IMR-90 (cell line): ENCODE measurements at regions not wholly inside any gene's neighbourhood (a gene's known extent, or its start where the extent isn't known, plus 50 kb on each side); places are given as distances from the start of the nearest gene placed in this dataset.

Experiments
- ATAC-seq: fragments of 200-7000 bp; cut with Tn5 transposase; 2 replicates; pipeline ENCODE4 v1.9.1; 2020; ENCODE audit warnings: low read depth, mild to moderate bottlenecking, moderate library complexity
- BruUV-seq: library from RNA; stranded (reverse); fragments of 400-500 nt; replicated peaks from 2 replicates; lab custom pipeline; 2021; lab: Mats Ljungman, UMichigan
- CTCF ChIA-PET: fragments of 300-600 bp; formaldehyde crosslinking; extraction: SDS; loops from one replicate; lab custom pipeline; 2021; ENCODE audit warnings: antibody characterized with exemption; lab: Yijun Ruan, JAX
- POLR2A ChIA-PET: fragments of 300-600 bp; sonication (Branson Sonifier 250); formaldehyde crosslinking; loops from one replicate; lab custom pipeline; 2022; ENCODE audit warnings: antibody characterized with exemption; ENCODE audit not compliant: unreplicated experiment; lab: Charles Lee
- DNase-seq: peaks from one replicate; pipeline ENCODE4 v3.0.0; 2013
- H2AFZ ChIP-seq: replicated peaks from 2 replicates; pipeline ENCODE3; 2013; ENCODE audit warnings: low read length, mild to moderate bottlenecking; ENCODE audit not compliant: poor library complexity
- H2AK5ac ChIP-seq: 2 replicates; pipeline ENCODE4 v1.6.1; 2013; ENCODE audit warnings: low read depth, low read length, inconsistent platforms
- H2AK9ac ChIP-seq: replicated peaks from 2 replicates; pipeline ENCODE3; 2013; ENCODE audit warnings: mild to moderate bottlenecking, low read depth, low read length, moderate library complexity; ENCODE audit not compliant: poor library complexity
- H2BK120ac ChIP-seq: 2 replicates; pipeline ENCODE4 v1.6.1; 2013; ENCODE audit warnings: low read depth, low read length, inconsistent platforms
- H2BK15ac ChIP-seq: 3 replicates; pipeline ENCODE4 v1.6.1; 2013; ENCODE audit warnings: low read depth, low read length, inconsistent platforms
- H2BK20ac ChIP-seq: 2 replicates; pipeline ENCODE4 v1.6.1; 2013; ENCODE audit warnings: low read depth, mild to moderate bottlenecking, inconsistent platforms, low read length, moderate library complexity
- H2BK5ac ChIP-seq: 2 replicates; pipeline ENCODE4 v1.6.1; 2013; ENCODE audit warnings: mild to moderate bottlenecking, low read depth, low read length, inconsistent platforms; ENCODE audit not compliant: poor library complexity, severe bottlenecking
- H3K14ac ChIP-seq: replicated peaks from 2 replicates; pipeline ENCODE4 v1.6.1; 2013; ENCODE audit warnings: low read depth, low read length, inconsistent platforms
- H3K18ac ChIP-seq: 2 replicates; pipeline ENCODE4 v1.6.1; 2013; ENCODE audit warnings: low read depth, low read length, control low read depth
- H3K23ac ChIP-seq: 2 replicates; pipeline ENCODE4 v1.6.1; 2013; ENCODE audit warnings: low read depth, low read length, inconsistent platforms
- H3K27ac ChIP-seq: 2 replicates; pipeline ENCODE4 v1.5.1; 2013; ENCODE audit warnings: mild to moderate bottlenecking, control low read depth, low read length; ENCODE audit not compliant: insufficient read depth
- H3K27me3 ChIP-seq: 2 replicates; pipeline ENCODE4 v1.6.1; 2013; ENCODE audit warnings: low read length; ENCODE audit not compliant: control insufficient read depth, insufficient read depth
- H3K36me3 ChIP-seq: 2 replicates; pipeline ENCODE4 v1.6.1; 2013; ENCODE audit warnings: low read length, mixed read lengths; ENCODE audit not compliant: control insufficient read depth, insufficient read depth
- H3K4ac ChIP-seq: 2 replicates; pipeline ENCODE4 v1.6.1; 2013; ENCODE audit warnings: low read depth, low read length, inconsistent platforms
- H3K4me1 ChIP-seq: 2 replicates; pipeline ENCODE4 v1.6.1; 2013; ENCODE audit warnings: low read length, mixed read lengths; ENCODE audit not compliant: control insufficient read depth, insufficient read depth
- H3K4me2 ChIP-seq: 2 replicates; pipeline ENCODE4 v1.6.1; 2013; ENCODE audit warnings: low read depth, mild to moderate bottlenecking, control low read depth, low read length, moderate library complexity
- H3K4me3 ChIP-seq: 2 replicates; pipeline ENCODE4 v1.5.1; 2013; ENCODE audit warnings: low read depth, mild to moderate bottlenecking, control low read depth, low read length, moderate library complexity; ENCODE audit not compliant: insufficient read depth
- H3K56ac ChIP-seq: 2 replicates; pipeline ENCODE4 v1.6.1; 2013; ENCODE audit warnings: low read length, inconsistent platforms; ENCODE audit not compliant: insufficient read depth; ENCODE audit errors: extremely low read depth
- H3K79me1 ChIP-seq, 2 experiments: 2 replicates each; pipeline ENCODE4 v1.6.1; 2013; ENCODE audit warnings: low read length in 2 of 2, inconsistent platforms in 1 of 2, low read depth in 1 of 2
- H3K9ac ChIP-seq: 2 replicates; pipeline ENCODE4 v1.6.1; 2013; ENCODE audit warnings: low read depth, low read length, control low read depth
- H3K9me1 ChIP-seq: 2 replicates; pipeline ENCODE4 v1.6.1; 2013; ENCODE audit warnings: low read length, inconsistent platforms; ENCODE audit not compliant: insufficient read depth
- H3K9me3 ChIP-seq: 2 replicates; pipeline ENCODE4 v1.6.1; 2013; ENCODE audit warnings: low read length; ENCODE audit not compliant: control insufficient read depth, insufficient read depth
- H4K20me1 ChIP-seq: 2 replicates; pipeline ENCODE4 v1.6.1; 2013; ENCODE audit warnings: low read length, inconsistent platforms; ENCODE audit not compliant: insufficient read depth
- H4K5ac ChIP-seq: 2 replicates; pipeline ENCODE4 v1.6.1; 2013; ENCODE audit warnings: mild to moderate bottlenecking, low read depth, low read length, control low read depth
- H4K8ac ChIP-seq, 2 experiments: 2 replicates each; pipeline ENCODE4 v1.6.1; 2013; ENCODE audit warnings: low read depth in 2 of 2, low read length in 2 of 2, control low read depth in 1 of 2, inconsistent platforms in 1 of 2
- H4K91ac ChIP-seq: 2 replicates; pipeline ENCODE4 v1.6.1; 2013; ENCODE audit warnings: low read depth, low read length, inconsistent platforms; ENCODE audit not compliant: insufficient read depth
- CEBPB ChIP-seq: IDR thresholded peaks from 2 replicates; pipeline ENCODE4 v1.6.1; 2012; ENCODE audit warnings: low read depth, low read length, improper control_type of control experiment
- FOS ChIP-seq: fragments of 150-350 bp; IDR thresholded peaks from 2 replicates; pipeline ENCODE4 v1.6.1; 2016; ENCODE audit warnings: low read depth, low read length
- MAZ ChIP-seq: IDR thresholded peaks from 2 replicates; pipeline ENCODE4 v1.6.1; 2012; ENCODE audit warnings: low read depth, mild to moderate bottlenecking, low read length, improper control_type of control experiment, moderate library complexity, borderline replicate concordance
- MXI1 ChIP-seq: IDR thresholded peaks from 2 replicates; pipeline ENCODE4 v1.6.1; 2012; ENCODE audit warnings: low read depth, mild to moderate bottlenecking, low read length, moderate library complexity, borderline replicate concordance
- RCOR1 ChIP-seq: IDR thresholded peaks from 2 replicates; pipeline ENCODE4 v1.6.1; 2012; ENCODE audit warnings: mild to moderate bottlenecking, low read length, improper control_type of control experiment; ENCODE audit not compliant: insufficient replicate concordance
- RFX5 ChIP-seq: IDR thresholded peaks from 2 replicates; pipeline ENCODE4 v1.8.0; 2012; ENCODE audit warnings: low read depth, mild to moderate bottlenecking, low read length, moderate library complexity
- SMC3 ChIP-seq: fragments of 150-350 bp; IDR thresholded peaks from 2 replicates; pipeline ENCODE4 v1.6.1; 2016; ENCODE audit warnings: low read depth, mild to moderate bottlenecking, antibody characterized with exemption, low read length, moderate library complexity
- USF2 ChIP-seq: fragments of 150-350 bp; IDR thresholded peaks from 2 replicates; pipeline ENCODE4 v1.6.1; 2017; ENCODE audit warnings: mild to moderate bottlenecking, antibody characterized with exemption, low read length, low read depth
- WGBS, 2 experiments: methylation state at CpG; one replicate each; pipeline versions ENCODE4 v1.1.5 to v1.1.7; 2013; ENCODE audit warnings: missing lambda C conversion rate in 2 of 2; ENCODE audit not compliant: insufficient read length in 1 of 2; ENCODE audit errors: extremely low coverage in 2 of 2; 5-methylcytosine and 5-hydroxymethylcytosine counted together
- dilution Hi-C: fragments of 300-500 bp; cut with HindIII; formaldehyde crosslinking; loops from one replicate; pipeline ENCODE4 v1.14.3; 2018; ENCODE audit warnings: low sequenced_read_pairs; ENCODE audit not compliant: unreplicated experiment
- in situ Hi-C: fragments of 300-500 bp; cut with MboI; formaldehyde crosslinking; loops from 3 replicates; pipeline ENCODE4 v1.14.3; 2019; ENCODE audit warnings: low sequenced_read_pairs, inconsistent platforms, mixed read lengths
- intact Hi-C: fragments of 100-400 bp; cut with micrococcal nuclease; formaldehyde crosslinking; loops from 2 replicates; pipeline ENCODE4 v1.10.0; 2022

DNA sequence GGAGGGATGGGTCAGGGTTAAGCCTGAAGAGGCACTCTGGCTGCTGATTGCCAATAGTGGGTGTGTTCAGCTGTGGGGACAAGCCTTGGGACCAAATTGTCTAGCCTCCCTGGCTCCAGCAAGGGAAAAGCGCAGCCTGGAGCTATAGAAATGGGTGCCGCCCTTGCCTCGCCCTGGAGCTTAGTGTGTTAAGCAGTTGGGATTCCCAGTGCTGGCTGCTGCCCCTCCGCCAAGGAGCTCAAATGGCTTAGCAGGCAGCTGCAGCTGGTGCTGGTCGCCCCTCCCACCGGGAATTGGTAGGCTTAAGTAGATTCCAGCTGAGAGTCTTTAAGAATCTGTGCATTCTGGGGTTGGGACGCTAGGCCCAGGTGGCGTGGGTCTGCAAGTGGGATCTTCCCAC, 662.9 kb upstream of the TBL1XR1 start:
- Histone ChIP-seq H3K56ac (no peak overlapping the region), H3K36me3 (no peaks in the 10 kb centered on the region), H3K79me1 (no peaks in the 10 kb centered on the region), H3K9me3 (peaks cover 13% of the 10 kb centered on the region), H2BK5ac (no peak overlapping the region), H2AK5ac (no peak overlapping the region), H3K27ac (no peak overlapping the region), H4K20me1 (no peaks in the 10 kb centered on the region), H4K5ac (no peak overlapping the region), H2AFZ (no peak overlapping the region), H3K9me1 (no peaks in the 10 kb centered on the region), H2BK15ac (no peak overlapping the region), H2BK20ac (no peak overlapping the region), H3K27me3 (no peaks in the 10 kb centered on the region), H3K18ac (no peak overlapping the region), H3K4ac (no peak overlapping the region), H3K14ac (no peak overlapping the region), H2BK120ac (no peak overlapping the region), H3K4me1 (no peaks in the 10 kb centered on the region), H4K91ac (no peak overlapping the region), H3K9ac (no peak overlapping the region), H3K23ac (no peak overlapping the region), H4K8ac (no peak overlapping the region), H3K4me3 (no peak overlapping the region), H2AK9ac (no peak overlapping the region), H3K4me2 (no peak overlapping the region)
- ATAC-seq = no peak
- dilution Hi-C loops = no loop called here
- intact Hi-C loops = no loop called here
- TF ChIP-seq MXI1 (no peak), RFX5 (no peak), MAZ (no peak), CEBPB (no peak), FOS (no peak), USF2 (no peak), SMC3 (no peak), RCOR1 (no peak)
- BruUV-seq = no TSS peak
- ChIA-PET CTCF (no interaction called here), POLR2A (no interaction called here)
- in situ Hi-C loops = no loop called here
- no peak for DNase-seq
- WGBS, 2 experiments = no CpG with 5 or more reads among the region's 8 CpGs
